T-helper 2 cell treated with Interferon-gamma antibody and Interleukin-4, amounts not matched to agents 100 ng/mL and 5 ng/mL, for 36 hours (primary cell): ENCODE measurements at regions not wholly inside any gene's neighbourhood (a gene's known extent, or its start where the extent isn't known, plus 50 kb on each side); places are given as distances from the start of the nearest gene placed in this dataset.
"Not testable (repeated sequence)": the region's sequence is repeated elsewhere in the genome, so short reads cannot be mapped to it uniquely, and the experiment has no call there.

Experiments used
- intact Hi-C: fragments of 100-400 bp; cut with micrococcal nuclease; formaldehyde crosslinking; loops from one replicate; pipeline ENCODE4 v1.15.1; 2023

DNA sequence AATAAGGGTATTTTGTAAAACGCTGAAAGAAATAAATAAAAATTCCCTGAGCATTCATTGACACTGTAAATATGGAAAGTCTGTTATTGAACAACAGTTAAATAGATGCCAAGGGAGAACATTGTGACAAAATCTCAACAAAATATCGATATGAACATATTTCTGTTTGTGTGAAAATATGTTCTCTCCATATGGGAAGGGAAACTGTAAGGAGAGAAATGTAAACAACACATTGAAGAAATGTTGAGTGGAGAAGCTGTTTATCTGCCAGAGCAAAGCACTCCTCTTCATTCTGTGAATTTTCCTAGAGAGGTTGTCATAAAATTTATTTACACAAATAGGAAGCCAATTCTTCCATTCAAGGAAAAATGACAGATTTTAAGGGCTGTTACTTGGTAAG lies 57.1 kb upstream of the EOMES start:
- intact Hi-C loops: no loop called here

DNA sequence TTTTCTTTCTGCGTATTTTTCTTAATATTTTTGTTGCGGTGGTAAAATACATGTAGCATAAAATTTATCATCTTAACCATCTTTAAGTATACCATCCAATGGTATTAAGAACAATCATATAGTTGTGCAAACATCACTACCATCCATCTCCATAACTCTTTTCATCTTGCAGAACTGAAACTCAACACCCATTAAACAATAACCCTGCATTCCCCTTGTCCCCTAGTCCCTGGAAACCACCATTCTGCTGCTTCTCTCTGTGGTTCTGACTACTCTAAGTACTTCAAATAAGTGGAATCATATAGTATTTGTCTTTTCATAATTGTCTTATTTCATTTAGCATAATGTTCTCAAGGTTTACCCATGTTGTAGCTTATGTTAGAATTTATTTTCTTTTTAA lies 67.3 kb upstream of the EOMES start:
- intact Hi-C loops: no loop called here

DNA sequence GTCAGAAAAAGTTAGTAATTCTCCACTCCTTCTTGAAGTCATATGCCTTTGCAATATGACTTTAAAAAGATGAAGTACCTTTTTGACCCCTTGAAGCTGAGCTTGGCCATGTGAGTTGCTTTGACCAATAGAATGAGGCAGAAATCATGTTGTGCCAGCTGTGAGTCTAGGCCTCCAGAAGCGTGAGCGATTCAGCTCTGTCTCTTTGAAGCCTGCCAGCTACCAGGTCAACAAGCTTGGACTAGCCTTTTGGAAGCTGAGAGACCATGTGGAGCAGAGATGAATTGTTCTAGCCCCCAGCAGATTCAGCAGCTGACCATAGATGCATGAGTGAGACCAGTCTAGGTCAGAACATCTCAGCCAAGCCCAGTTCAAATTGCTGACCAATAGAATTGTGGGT lies 69.8 kb upstream of the EOMES start:
- intact Hi-C loops: no loop called here

DNA sequence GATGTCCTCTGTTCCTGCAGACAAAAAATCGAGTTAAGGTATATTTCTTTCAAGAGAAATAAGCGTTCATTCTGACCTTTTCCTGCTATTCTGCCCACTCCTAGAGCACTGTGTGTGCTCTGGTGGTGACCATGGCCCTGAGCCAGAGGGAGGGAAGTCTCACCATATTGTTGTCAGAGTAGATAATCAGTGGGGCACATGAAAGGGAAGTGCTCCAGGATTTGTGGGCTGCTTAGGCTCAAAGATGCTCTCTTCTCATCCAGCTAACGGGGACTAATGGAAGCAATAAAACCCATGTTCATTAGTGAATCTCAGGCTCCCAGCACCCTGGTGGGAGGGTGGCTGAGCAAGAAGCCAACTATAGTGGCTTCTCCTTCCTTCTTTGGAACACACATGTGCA lies 70.7 kb upstream of the EOMES start:
- intact Hi-C loops: no loop called here

DNA sequence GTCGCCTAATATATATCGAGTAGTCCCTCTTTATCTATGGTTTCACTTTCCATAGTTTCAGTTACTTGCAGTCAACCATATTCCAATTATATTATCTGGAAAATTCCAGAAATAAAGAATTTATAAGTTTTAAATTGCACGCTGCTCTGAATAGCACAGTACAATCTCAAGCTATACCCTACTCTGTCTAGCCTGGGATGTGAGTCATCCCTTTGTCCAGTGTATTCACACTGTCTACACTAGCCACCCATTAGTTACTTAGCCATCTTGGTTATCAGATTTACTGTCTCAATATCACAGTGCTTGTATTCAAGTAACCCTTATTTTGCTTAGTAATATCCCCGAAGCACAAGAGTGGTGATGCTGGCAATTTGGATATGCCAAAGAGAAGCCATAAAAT lies 72.1 kb upstream of the EOMES start:
- intact Hi-C loops: no loop called here

DNA sequence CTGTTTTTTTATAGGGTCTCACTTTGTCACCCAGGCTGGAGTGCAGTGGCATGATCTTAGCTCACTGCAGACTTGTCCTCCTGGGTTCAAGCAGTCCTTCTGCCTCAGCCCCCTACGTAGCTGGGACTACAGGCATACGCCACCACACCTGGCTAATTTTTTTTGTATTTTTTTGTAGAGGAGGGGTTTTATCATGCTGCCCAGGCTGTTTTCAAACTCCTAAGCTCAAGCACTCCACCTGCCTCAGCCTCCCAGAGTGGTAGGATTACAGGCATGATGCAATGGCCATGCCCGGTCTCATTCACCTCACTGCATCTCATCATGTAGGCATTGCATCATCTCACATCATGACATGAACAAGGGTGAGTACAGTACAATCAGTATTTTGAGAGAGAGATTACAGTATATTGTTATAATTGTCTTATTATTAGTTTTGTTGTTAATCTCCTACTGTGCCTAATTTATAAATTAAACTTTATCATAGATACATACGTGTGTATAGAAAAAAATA lies 74.3 kb upstream of the EOMES start:
- intact Hi-C loops: no loop called here

DNA sequence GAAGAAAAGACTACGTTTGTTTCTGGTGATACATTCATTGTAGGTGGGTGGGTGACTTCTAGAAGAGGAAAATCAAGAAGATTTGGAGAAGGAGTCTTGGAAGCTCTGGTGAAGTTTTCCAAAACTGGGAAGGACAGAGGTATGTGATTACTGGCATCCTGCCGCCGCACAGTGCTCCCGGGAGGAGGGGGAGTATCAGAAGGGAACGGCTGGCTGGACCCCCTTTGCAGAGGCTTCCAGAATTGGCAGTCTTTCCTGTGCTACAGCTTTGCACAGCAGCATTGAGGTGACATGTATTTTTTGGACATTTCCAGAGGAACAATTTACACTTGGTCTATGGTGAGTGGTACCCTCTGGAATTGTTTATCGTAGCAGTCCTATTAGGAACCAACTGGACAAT lies 75.7 kb upstream of the EOMES start:
- intact Hi-C loops: no loop called here

DNA sequence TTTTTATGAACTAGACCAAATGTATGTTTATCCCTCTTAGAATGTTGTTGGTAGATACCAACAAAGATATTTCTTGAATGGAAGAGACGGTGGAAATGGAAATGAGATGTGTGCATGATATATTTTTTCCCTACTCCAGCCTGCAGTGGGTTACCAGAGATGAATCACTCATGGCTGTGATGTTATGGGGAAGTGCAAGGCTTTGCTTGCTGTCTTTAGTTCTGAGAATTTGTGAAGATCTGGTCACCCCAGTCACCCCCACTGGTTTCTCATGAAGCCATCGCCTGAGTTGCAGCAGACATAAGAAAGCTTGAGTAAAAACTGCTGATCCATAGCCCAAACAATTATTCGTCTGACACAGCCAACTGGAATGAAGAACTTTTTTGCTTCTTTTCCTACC lies 78.1 kb upstream of the EOMES start:
- intact Hi-C loops: no loop called here

DNA sequence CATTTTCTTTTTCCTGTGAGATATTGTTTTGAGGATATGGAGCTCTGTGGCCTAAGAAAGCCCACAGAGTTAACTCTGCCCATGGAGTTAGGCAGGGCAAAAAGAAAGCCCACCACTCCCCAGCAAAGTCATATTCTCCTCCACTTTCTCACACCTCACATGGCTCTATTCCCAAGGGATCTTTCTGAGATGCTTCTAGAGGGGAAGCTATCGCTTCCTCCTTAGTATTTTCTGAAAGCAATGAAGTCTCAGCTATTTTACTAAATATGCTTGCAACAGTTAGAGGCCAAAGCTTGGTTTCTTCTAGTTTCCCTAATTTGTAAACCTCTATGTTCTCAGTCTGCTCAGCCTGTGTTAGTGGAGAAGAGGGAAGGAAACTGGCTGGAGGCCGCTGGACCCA lies 80.3 kb upstream of the EOMES start:
- intact Hi-C loops: no loop called here

DNA sequence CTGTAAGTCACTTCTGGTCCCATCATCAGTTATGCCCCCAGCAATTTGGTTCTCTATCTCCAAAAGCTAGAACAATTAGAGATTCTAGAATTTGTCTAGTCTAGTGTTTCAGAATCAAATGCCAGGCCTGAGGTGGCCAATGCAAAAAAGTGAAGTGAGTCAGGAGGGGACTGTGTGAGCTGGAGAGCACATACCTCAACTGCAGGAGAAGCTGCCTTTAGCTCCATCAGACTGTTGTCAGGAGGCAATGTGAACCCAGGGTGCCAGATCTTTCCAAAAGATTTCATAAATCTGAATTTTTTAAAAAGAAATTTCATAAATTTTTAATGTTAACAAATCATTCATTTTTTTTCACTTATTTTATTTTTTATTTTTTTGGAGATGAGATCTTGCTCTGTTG lies 80.7 kb upstream of the EOMES start:
- intact Hi-C loops: no loop called here

DNA sequence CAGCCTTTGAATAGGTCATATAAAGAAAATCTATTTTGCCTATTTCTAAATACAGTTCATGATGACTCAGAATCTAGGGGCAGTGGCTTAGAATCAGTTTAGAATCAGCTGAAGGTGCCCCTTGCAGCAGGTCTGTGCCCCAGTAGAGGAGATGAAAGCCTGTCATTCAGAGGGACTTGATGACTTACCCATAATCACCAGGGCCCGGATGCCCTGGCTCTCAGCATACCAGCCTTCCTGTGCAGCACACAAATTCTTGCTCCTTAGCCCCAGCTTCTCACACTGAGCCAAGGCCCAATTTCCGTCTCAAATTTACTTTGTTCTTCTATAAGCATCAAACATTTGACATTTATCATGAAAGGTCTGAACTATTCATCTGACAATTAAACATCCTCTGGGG lies 83.2 kb upstream of the EOMES start:
- intact Hi-C loops: no loop called here

DNA sequence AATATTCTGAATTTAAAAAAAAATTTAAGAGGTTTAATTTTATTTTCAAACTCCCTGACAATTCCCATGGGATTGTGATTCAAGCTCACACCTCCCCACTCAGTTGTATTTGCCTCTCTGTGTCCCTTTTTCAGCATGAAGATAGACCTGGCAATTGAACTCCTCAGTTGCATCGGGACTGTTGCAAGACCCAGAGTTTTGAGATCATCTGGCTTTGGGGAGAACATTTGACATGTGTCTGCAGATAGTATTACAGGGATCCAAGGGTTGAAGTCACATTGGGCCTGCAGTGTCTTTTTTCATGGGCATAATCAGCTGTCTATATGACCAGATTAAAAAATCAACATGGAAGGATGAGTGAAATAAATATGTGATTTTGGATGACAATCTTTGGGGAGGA lies 91.1 kb upstream of the EOMES start:
- intact Hi-C loops: no loop called here

DNA sequence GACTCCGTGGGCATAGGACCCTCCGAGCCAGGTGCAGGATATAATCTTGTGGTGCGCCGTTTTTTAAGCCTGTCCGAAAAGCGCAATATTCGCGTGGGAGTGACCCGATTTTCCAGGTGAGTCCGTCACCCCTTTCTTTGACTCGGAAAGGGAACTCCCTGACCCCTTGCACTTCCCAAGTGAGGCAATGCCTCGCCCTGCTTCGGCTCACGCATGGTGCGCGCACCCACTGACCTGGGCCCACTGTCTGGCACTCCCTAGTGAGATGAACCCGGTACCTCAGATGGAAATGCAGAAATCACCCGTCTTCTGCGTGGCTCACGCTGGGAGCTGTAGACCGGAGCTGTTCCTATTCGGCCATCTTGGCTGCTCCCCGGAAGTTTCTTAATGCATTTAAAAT lies 99.5 kb upstream of the EOMES start:
- intact Hi-C loops: not testable (repeated sequence)

DNA sequence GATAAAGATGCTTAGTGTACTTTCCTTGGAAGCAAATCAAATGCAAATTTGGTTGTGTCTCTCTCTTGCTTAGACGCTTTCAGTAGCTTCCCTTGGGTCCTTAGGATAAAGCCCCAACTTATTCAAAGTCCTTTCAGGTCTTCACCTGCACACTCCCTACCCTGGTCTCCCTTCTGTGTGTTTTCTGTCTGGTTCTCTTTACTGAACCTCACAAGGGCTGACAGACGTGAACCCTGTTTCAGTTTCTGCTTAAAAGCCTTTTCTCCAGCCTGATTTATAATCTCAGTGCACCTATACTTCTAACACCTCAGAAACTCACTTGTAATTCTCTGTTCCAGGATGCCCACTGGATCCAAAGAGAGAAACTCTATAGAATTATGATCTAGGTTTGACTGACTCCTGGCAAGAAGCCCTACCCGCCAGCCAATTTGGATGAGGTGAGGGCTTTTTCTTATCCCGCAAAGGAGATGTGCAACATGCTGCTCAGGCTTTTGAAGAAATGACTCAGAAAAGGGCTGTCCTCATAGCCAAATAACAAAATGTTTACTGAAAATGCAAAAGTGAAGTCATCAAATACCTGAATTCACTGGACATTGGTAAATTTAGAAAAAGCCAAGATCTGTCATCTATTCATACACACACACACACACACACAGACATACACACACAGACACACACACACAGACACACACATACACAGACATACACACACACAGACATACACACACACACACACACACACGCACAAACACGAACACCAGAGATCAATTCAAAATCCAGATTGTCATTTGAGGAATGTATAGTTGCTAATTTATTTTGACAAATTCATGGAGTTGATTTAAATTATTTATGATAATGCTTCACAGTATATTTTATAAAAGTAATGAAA lies 102.4 kb upstream of the EOMES start:
- intact Hi-C loops: no loop called here

DNA sequence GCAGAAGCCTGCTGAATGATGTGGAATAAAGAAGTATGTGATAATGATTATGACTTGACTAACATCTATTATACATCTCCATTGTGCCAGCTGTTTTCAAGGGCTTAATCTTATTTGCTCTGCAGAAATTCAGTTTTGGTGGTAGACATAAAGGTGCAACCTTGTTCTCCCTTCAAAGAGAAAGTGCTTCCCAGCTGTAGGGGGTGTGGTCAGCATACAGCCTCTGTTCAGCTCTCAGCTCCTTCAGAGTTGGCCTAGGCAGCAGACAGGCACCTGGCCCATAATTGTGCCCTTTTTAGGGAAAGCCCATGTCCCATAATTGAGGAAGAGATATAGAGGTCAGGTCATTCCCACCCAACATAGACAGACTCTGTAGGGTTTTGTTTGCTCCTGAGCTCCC lies 104.3 kb upstream of the EOMES start:
- intact Hi-C loops: no loop called here

DNA sequence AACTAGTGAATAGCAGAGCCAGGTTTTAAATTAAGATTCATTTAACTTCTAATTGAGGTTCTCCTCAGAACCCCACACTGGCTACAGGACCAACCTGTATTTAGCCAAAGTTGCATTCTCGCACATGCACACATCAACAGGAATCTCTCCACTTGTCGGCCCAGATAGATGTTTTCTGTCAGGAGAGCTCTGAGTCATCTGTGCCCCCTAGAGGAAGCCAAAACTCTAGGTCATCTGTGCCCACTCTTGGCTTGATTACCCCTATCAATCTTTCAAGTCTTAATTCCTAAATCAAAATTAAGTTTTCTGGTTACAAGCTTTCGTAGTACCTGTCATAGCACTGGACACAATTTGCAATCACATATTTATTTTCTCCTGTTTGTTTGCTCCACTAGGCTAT lies 104.9 kb upstream of the EOMES start:
- intact Hi-C loops: no loop called here

DNA sequence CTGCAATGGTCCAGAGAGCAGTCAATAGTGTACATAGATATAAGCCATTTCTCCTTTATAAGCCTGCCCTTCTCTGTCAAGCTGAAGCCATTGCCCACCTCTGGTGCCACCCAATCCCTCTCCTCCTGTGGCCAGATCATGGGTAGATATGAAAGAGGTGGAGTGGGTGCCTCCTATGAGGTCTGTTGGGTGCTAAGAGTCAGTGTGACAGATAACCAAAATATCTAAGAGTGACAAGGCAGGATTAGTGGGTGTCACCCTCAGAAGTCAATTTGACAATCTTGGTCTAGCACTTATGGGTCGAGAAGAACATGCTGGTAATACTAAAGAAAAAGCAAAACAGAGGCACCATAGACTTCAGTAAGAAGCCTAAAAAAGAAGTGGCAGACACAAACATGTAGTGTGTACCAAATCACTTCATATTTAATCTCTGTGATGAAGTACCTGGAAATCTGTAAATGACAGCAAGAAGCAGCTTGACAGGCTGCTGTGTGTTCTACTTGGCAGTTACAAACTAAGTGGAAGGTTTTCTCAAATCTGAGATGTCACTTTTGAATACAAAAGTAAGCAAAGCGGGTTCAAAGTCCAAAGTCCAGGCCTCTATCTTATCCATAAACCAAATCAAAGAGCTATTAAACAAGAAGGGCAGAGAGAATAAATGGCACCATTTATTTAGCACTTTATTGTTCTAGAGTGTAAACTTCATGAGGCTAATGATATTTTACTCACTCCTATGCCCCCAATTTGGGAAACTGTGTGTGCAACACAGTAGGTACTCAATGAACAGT lies 118.9 kb upstream of the EOMES start:
- intact Hi-C loops: no loop called here

DNA sequence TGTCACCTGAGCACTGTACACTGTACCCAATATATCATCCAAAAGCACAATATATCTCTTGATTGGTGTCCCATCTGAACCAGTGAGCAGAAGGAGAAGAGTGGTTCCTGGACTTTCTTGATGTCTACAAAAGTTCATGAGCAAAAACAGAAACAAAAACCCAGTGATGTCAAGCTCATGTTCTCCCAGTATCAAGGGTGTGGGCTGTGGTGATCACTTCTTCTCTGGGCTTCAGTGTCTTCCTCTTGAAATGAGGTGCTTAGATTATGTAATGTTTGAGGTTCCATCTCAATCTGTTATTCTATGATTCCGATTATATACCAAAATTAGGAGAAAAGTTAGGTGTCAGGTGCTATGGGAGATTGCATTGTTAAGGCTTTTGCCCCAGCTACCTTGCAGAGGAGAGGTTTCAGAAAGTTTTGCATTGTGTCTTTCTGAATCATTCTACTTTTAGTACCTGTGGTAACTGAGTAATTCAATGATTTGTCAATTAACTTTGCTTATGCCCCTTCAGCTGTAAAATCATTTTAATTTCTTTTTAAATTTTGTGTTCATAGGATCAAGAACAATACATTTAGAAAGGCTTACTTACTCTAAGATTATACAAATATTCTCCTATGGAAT lies 122.0 kb upstream of the EOMES start:
- intact Hi-C loops: no loop called here

DNA sequence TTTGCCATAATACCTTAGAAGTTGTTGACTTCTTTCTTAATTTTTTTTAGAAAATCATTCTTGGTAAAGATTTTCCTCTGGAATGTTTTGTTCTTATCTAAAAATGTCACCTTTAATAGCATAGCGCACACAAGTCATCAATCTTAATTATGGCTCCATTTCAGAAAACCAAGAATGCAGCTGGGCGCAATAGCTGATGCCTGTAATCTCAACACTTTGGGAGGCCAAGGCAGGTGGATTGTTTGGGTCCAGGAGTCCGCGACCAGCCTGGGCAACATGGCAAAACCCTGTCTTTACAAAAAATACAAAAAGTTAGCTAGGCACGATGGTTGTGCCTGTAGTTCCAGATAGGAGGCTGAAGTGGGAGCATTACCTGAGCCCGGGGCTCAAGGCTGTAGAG lies 125.6 kb upstream of the EOMES start:
- intact Hi-C loops: no loop called here

DNA sequence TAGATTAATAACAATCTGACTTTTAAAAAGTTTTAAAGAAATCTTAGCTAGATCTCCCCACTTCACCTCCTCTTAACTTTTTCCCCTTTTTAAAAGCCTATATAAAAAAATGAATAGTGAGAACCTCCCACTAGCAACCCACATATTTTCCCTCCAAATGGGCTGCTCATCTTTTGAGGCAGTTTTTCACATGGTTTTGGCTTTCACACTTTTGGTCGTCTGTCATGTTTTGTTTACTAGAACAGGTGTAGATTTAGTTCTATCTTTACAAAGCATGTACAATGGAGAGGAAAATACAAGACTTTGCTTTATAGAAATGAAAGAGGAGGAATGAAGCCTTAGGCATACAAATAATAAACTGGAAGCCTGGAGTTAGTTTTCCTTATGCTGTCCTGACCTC lies 126.7 kb upstream of the EOMES start:
- intact Hi-C loops: no loop called here

DNA sequence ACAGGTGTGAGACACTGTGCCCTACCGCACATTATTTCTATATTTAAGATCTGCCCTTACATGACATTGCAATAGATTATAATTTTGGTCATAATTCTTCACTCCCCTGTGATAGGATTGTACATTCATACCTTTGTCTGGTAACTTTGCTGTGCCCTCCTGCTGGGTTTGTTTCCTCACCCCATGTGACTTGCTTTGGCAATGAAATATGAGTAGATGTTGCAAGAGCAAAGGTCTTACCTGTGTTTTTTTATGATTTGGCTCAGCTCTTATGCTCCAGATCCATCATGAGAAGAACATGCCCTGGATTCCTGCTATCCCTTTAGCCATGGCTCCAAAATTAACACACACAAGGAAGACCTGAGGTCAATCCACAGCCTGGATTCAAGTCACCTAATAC lies 137.7 kb upstream of the EOMES start:
- intact Hi-C loops: loop anchor here (5.0 kb wide), 1 partner anchor 42 kb away; no protein-coding TSS in a partner anchor
